ENCODE measurements at regions not wholly inside any gene's neighbourhood (a gene's known extent, or its start where the extent isn't known, plus 50 kb on each side); places are given as distances from the start of the nearest gene placed in this dataset.

- DNase-seq (ENCODE audit: low read depth, low spot score), result no peak
These were observed 59.8 kb upstream of the RUNX1 start for GRCh38 chr21:35108887-35109286.

DNA sequence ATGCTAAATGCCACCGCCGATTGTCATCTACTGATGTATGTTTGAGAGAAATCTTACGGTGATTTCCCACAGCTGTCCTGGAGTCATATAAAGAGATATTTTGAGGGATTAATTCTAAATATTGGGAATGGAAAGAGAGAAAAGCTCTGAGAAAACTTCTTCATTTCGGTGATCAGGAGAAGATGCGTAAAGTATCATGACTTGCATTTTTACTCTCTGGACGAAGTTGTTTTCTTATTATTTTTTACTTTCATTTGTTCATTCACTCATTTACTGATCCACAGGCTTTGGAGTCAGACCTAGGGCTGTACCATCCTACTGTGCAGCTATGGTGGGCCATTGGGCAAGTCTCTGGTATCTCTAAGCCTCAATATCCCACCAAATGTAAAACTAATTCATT, 58.4 kb upstream of the RUNX1 start:
- DNase-seq (ENCODE audit: low read depth, low spot score), result no peak

DNA sequence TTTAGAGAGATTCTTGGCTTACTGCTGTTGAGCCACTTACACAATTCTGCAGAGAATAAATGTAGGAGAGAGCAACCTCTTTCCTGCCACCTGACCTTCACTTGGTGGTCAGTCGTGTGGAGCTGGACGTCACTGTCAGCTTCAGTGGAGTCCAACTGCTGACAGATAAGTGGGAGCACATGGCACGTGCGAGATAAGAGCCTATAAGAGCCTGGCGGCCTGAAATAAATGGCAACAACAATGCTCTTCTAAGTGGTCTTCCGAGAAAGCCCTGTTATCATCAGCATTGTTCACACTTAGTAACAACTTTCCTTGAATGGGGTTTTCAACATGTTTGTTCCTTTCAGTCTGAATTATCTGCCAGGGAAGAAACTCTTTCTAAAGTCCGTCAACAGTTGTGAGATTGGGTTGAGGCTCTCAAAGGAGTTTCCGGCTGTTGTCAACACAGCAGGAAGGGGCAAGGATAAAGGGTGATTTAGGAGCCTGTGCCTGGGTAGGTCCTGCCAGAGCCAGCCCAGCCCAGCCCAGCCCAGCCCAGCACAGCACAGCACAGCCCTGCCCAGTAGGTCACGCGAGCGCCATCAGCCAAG, 57.2 kb upstream of the RUNX1 start:
- DNase-seq (ENCODE audit: low read depth, low spot score), result no peak

DNA sequence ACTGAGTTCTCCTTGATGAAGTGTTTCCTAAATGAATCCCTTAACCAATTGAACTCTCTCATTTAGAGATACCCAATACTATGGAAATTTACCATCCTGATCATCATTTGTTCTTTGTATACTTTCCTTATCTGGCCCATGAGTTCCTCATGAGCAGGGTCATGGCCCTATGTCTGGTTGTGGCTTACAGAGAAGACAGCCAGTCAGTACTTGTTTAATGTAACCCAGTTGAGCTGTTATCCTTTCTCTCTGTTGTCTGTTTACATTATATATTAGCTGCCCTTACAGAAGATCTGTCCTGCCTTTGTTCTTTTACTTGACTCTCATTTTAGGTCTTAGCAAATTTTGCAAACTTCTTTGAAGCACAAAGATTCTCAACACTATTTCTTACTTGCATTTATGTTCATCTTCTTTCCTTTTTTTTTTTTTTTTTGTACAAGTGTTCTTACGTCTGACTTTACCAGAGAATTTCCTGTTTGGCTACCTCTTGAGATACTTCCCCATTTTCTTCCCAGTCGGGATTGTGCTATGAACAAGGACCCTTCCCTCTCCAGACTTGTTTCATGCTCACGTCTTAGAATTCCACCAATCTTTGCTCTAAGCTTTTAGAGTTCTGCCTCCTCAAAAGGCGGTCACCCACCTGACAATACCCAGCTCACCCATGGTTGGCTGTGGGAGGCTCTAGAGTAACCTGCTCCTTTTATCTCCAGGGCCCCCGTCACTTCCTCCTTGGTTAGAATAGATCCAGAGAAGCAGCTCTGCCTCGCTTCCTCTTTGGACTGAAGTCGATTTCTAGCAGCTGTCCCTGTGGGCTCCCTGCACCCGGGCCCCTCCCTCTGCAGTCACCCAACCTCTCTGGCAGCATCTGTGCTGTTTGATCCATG, 53.6 kb upstream of the RUNX1 start:
- DNase-seq (ENCODE audit: low read depth, low spot score), result no peak

- DNase-seq (ENCODE audit: low read depth, low spot score), result no peak
These were observed 51.3 kb upstream of the RUNX1 start for GRCh38 chr21:35100349-35100811.

- DNase-seq (ENCODE audit: low read depth, low spot score), result no peak
These were observed 50.2 kb upstream of the RUNX1 start for GRCh38 chr21:35099310-35099709.

Data from pulmonary artery endothelial cell (primary cell).